GM23338 (cell line): ENCODE measurements at regions not wholly inside any gene's neighbourhood (a gene's known extent, or its start where the extent isn't known, plus 50 kb on each side); places are given as distances from the start of the nearest gene placed in this dataset.
A peak's percentile ranks its signal among the peaks of the same experiment; 100 is the strongest.

Source experiments
- CREB1 ChIP-seq: fragments of 250-450 bp; sonication (Bioruptor Pico); IDR thresholded peaks from 2 replicates; pipeline ENCODE4 v1.5.0; 2020; ENCODE audit warnings: low read depth, mild to moderate bottlenecking, moderate library complexity
- EZH2 ChIP-seq: fragments of 200-600 bp; sonication (generic); IDR thresholded peaks from one replicate; pipeline ENCODE4 v1.8.0; 2017; ENCODE audit warnings: antibody characterized with exemption, mild to moderate bottlenecking, low read depth; ENCODE audit not compliant: unreplicated experiment
- EZH2phosphoT487 ChIP-seq: fragments of 200-600 bp; sonication (generic); IDR thresholded peaks from one replicate; pipeline ENCODE4 v1.8.1; 2018; ENCODE audit warnings: antibody characterized with exemption; ENCODE audit not compliant: unreplicated experiment
- JUNB ChIP-seq: IDR thresholded peaks from one replicate; pipeline ENCODE4 v1.6.1; 2016; ENCODE audit warnings: antibody characterized with exemption; ENCODE audit not compliant: unreplicated experiment
- POLR2AphosphoS5 ChIP-seq: IDR thresholded peaks from 2 replicates; pipeline ENCODE4 v1.6.1; 2016; ENCODE audit warnings: antibody characterized with exemption, low read depth
- ZNF331 ChIP-seq: fragments of 250-450 bp; sonication (Bioruptor Pico); IDR thresholded peaks from 2 replicates; pipeline ENCODE4 v1.5.0; 2020; ENCODE audit warnings: low read depth, mild to moderate bottlenecking, moderate library complexity
- TF ChIP-seq, protein P1 (sequence below), 2 experiments: fragments of 200-600 bp in 1 of 2; sonication (generic) in 1 of 2; conservative IDR thresholded peaks; 2 replicates each; pipeline versions ENCODE4 v1.5.1 to v1.6.1; 2016 to 2017; ENCODE audit warnings: antibody characterized with exemption in 2 of 2, low read depth in 2 of 2, mild to moderate bottlenecking in 2 of 2, moderate library complexity in 1 of 2

DNA sequence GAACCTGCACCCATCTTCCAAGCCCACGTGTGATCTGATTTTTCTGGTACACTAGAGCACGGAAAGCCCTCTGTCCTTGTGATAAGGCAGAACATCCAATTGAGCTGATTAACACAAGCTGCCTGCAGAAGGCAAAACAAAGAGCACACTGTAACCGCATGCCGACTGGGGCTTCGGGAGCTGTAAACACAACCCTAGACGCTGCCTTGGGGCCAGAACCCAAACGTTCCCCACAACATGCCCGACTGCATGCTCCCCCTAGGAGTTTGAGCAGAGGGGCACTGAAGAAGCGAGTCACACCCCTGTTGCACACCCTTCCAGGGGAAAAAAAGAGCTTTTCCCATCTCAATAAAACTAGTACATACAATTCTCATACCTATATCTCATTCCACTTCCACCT is 470.7 kb downstream of the HTR1B start:
- TF ChIP-seq, protein P1, sequence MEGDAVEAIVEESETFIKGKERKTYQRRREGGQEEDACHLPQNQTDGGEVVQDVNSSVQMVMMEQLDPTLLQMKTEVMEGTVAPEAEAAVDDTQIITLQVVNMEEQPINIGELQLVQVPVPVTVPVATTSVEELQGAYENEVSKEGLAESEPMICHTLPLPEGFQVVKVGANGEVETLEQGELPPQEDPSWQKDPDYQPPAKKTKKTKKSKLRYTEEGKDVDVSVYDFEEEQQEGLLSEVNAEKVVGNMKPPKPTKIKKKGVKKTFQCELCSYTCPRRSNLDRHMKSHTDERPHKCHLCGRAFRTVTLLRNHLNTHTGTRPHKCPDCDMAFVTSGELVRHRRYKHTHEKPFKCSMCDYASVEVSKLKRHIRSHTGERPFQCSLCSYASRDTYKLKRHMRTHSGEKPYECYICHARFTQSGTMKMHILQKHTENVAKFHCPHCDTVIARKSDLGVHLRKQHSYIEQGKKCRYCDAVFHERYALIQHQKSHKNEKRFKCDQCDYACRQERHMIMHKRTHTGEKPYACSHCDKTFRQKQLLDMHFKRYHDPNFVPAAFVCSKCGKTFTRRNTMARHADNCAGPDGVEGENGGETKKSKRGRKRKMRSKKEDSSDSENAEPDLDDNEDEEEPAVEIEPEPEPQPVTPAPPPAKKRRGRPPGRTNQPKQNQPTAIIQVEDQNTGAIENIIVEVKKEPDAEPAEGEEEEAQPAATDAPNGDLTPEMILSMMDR (conservative IDR thresholded peaks at IDR 0.05; ENCODE audit: low read depth in 2 of 2) = peak; percentile 28 to 37; a peak in 3 of 4 replicates
- TF ChIP-seq EZH2 = no peak
- no peak for TF ChIP-seq CREB1 (CRISPR knock-in tag)
- no peak for TF ChIP-seq POLR2AphosphoS5
- TF ChIP-seq EZH2phosphoT487 = no peak
- no peak for TF ChIP-seq ZNF331 (CRISPR knock-in tag)
- no peak for TF ChIP-seq JUNB
